ENCODE measurements at regions not wholly inside any gene's neighbourhood (a gene's known extent, or its start where the extent isn't known, plus 50 kb on each side); places are given as distances from the start of the nearest gene placed in this dataset.

DNA sequence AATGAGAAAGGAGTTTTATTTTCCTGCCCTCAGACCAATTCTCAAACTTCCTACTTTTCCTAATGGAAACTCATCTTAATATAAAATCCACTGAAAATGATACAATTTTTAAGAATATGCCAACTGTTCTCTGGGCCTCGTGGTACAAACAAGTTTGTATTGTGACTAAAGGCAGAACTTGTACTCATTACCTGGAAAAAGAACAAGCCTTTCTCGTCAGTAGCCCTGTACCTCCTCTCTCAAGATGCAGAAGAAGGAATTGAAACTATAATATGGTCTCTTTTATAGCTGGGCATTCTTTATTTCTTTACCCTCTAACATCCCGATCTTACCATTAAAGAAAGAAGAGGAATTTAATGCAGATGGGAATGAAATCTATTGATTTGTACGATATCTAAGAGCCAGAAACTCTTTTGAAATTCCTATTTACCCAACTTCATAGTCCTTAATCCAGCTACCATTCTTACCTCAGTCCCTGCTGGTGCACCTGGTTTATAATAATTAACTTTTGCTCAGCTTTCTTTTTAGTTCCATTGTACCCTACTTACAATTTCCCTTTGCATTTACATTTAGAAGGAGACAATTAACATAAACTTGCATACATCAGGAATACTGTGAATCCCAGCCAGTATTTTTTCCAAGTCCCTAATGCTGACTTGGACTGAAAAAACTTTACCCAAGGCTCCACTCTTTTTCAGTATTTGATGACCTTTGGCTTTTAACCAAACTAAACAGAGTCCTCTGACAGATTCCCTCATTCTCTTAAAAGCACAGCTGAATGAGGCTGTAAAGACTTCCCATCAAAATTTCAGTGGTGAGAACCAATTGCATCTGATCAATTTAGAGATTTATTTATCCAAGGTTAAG, 1162.4 kb downstream of the BRINP3 start:
- TF ChIP-seq, protein P1, sequence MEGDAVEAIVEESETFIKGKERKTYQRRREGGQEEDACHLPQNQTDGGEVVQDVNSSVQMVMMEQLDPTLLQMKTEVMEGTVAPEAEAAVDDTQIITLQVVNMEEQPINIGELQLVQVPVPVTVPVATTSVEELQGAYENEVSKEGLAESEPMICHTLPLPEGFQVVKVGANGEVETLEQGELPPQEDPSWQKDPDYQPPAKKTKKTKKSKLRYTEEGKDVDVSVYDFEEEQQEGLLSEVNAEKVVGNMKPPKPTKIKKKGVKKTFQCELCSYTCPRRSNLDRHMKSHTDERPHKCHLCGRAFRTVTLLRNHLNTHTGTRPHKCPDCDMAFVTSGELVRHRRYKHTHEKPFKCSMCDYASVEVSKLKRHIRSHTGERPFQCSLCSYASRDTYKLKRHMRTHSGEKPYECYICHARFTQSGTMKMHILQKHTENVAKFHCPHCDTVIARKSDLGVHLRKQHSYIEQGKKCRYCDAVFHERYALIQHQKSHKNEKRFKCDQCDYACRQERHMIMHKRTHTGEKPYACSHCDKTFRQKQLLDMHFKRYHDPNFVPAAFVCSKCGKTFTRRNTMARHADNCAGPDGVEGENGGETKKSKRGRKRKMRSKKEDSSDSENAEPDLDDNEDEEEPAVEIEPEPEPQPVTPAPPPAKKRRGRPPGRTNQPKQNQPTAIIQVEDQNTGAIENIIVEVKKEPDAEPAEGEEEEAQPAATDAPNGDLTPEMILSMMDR (IDR thresholded peaks at IDR 0.05; ENCODE audit: borderline replicate concordance, extremely low read depth, low read length, poor library complexity, severe bottlenecking), result no peak
- no peak for TF ChIP-seq EZH2 (IDR thresholded peaks at IDR 0.05; ENCODE audit: borderline replicate concordance, low read depth, low read length, severe bottlenecking)
